Right forelimb (tissue), 1 donor: ENCODE measurements at regions not wholly inside any gene's neighbourhood (a gene's known extent, or its start where the extent isn't known, plus 50 kb on each side); places are given as distances from the start of the nearest gene placed in this dataset.
"Not testable (repeated sequence)": the region's sequence is repeated elsewhere in the genome, so short reads cannot be mapped to it uniquely, and the experiment has no call there.

Source experiments
- DNase-seq: peaks from one replicate; pipeline ENCODE4 v3.0.0-alpha.2; 2018

DNA sequence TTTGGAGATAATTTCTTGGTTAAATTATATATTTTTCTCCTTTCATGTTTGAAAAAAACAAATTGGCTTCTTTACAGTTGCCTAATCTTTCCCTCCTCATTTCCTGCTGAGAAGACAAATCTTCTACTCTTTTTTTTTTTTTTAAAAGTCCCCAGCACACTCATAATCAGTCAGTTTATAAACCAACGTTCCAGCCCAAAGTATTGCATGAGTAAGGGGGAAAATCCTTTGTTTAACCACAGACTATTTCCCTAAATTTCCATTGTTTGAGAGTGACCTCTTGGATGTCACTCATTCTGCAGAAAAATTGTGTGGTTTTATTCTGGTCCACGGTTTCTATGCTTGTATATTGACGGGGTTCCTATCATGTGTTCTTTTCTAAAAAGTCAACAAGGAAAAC is 55.1 kb upstream of the TLR4 start:
- no peak for DNase-seq

DNA sequence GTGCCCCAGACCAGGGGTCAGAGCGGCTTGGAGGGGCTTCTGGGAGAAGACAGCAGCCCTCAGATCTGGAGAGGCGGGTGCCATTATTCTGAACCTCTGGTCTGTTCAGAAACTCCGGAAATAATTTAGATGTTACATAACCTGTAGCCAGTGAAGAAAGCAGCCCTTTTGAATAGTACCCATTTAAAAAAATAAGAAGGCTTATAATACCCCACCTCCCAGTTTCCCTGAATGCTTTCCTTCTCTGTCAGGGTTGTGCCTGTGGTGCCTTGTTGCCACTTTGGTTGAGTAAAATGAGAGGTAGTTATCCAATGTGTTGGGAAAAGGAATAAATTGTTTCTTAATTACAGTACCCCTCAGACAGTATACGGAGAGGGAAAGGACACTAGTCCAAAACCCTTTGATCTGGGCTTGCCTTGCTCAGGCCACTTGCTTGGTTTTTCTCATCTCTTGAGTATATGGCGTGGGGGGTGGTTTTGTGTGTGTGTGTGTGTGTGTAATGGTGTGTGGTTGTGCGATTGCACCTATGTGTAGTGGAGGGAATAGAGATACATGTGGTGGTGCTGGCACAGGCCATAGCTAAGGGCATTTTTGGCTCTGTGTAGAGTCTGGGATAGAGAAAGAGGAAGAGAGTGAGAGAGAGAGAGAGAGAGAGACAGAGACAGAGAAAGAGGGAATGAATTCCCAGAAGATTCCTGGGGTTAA is 59.1 kb upstream of the TLR4 start:
- DNase-seq, result no peak

DNA sequence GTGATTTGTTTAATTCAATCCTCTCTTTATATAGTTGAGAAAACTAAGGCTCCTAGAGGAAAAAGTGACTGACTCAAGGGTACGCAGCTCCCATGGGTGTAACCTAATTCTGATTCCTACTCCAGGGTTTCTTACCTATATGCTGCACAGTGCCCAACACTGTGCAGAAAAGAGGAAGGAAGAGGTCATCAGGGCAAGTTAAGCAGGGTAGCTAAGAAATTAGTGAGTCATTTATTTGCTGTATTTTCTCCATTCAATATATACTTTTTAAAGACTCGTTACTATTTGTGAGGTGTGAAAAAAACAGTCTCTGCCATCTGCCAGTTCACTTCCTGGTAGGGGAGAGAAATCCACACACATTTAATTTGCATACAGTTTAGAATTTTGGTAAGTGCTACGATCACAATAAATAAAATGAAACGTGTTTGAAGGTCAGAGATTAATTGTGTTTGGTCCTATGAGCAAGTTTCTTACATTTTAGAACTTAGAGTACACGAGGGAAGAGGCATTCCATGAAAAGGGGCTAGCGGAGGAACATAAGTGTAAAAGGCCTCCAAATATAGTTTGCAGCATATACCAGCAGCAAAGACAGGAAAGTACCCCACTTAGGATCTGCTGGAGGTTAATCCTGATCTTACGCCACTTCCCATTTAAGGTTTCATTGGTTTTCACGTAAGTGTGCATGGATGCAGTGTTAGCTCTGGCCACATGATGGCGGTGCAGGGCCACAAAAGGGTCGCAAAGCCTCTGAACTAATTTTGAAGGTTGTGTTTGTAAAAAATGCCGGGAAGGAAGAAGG is 59.9 kb upstream of the TLR4 start:
- DNase-seq, result peak; percentile 85

DNA sequence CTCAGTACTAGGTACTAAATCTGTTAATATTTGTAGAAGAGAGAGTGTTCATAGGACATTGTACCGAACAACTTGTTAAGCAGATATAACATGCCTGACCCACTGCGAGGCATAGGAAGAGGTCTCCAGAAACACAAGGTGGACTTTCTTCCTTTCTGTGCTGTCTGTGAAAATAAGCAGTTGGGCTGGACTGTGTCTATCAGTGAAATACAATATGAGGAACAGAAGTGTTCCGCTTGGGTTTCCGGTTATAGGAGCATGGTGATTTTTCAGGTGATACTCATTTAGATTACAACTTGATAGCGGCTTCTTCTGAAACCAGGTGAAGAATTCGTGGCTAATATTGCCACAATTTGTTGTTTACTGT is 60.9 kb upstream of the TLR4 start:
- no peak for DNase-seq

DNA sequence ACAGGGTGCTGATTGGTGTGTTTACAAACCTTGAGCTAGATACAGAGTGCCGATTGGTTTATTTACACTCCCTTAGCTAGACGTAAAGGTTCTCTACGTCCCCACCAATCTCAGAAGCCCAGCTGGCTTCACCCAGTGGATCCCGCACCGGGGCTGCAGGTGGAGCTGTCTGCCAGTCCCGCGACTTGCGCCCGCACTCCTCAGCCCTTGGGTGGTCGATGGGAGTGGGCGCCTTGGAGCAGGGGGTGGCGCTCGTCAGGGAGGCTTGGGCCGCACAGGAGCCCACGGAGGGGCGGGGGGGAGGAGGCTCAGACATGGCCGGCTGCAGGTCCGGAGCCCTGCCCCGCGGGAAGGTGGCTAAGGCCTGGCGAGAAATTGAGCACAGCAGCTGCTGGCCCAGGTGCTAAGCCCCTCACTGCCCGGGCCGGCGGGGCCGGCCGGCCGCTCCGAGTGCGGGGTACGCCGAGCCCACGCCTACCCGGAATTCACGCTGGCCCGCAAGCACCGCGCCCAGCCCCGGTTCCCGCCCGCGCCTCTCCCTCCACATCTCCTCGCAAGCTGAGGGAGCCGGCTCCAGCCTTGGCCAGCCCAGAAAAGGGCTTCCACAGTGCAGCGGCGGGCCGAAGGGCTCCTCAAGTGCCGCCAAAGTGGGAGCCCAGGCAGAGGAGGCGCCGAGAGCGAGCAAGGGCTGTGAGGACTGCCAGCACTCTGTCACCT is 61.5 kb upstream of the TLR4 start:
- DNase-seq, result not testable (repeated sequence)

DNA sequence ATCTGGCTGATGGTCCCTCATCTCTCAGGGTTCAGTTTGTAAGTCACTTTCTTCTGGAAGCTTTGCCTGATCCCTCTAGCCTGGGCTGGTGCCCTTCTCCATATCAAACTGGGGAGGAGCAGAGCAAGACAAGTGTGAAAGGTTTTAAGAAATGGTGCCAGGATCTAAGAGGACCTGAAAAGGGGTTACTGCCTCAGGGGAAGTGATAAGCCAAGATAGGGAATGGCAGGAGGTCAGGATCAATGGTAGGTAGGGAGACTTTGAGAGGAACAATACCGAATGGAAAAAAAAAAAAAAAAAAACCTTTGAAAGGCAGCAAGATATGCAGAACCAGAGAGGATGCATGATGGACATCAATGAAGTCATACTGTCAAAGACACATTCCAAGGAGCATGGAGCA is 67.5 kb upstream of the TLR4 start:
- DNase-seq, result no peak

DNA sequence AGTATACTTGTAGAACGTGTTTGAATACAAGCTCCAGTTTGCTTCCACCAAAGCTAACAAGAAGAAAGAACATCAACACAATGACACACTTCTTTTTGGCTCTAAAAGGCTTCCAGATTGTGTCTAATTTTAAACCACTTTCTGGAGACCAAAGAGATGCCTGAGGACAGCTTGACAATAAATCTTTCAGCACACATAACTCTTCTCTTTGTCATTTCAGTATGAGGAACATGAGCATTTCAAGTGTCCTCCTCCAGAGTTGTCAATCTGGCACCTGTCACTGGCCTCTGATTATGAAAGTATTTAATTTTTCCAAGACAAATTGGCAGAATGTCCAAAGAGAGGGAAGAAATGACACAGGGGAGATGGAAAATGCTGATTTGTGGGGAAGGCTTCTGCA is 79.0 kb upstream of the TLR4 start:
- DNase-seq, result no peak

DNA sequence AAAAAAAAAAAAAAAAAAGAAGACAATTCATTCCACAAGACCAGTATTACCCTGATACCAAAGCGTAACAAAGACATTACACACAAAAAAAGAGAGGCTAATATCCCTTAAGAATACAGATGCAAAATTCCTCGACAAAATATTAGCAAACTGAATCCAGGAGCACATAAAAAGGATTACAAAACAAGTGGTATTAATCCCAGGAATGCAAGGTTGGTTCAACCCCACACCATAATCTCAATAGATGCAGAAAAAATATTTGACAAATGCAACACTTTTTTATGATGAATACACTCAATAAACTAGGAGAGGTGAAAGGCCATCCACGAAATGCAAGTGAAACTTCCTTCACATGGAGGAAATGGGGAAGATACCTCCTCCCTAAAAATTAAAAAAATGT is 80.1 kb upstream of the TLR4 start:
- DNase-seq, result no peak

DNA sequence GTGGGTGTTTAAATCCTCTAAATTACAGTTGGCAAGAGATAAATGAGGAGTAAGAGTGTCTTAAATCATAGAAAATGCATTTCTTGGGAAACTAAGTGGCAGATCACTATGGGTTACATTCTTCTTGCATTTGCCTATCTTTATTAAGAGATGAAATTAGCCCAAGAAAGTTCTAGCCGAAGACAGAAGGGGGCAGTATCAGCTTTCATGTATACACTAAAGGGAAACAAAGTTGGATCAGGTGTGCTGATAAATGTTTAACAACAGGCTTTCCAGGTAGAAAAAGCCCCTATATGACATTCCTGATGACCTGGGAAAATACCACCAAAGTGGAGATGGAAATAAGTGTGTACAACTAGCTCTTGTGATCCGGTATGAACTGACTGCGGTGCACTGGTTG is 81.9 kb upstream of the TLR4 start:
- no peak for DNase-seq

DNA sequence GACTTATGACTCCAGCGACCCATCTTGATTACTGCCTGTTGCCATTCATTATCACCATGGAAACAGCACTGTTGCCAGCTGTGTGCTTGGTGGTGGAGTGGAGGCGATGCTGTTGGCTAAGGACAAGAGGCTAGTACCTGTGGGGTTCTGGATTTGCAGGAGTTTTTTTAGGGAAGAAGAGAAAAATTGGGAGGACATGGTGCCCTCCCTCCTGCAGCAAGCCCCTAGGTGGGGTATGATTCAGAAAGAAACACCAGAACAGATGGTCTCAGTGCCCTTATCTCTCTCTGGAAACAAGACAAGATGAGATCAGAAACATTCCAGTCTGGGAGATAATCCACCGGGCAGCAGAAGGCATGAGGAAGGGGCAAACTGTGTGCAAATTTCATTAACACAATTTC is 87.8 kb upstream of the TLR4 start:
- no peak for DNase-seq

DNA sequence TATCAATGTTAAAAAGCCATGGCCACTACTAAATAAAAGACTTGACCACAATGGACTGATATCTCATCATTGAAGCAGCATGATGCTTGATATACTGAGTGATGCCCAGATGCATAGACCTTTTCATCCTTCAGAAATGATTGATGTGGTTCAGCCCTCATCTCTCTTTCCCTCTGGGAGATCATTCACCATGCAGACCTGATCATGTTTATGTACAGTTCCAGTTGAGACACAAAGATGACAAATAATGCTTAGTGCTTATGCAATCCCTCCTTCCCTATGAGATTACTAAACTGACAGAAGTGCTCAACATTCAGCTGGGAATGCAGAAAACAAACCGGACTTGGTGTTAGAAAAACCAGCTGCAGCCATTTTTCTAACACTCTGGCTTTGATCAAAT is 91.9 kb upstream of the TLR4 start:
- DNase-seq, result no peak

DNA sequence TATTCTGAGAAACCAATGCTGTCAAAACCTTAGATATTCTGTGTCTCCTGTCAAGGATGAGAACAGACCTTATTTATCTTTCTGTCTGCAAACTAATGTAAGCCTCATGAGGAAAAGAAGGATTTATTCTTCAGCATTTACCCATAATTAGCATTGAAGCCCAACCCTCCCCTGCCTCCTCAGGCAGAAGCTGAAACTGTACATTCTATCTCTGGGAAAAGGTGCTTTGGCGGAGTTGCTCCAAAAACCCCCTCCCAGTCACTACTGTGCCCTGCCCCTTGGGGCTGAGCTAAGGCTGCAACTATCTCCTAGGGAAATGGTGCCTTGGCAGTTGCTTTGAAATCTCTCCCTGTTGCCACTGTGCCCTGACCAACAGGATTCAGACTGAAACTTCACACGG is 106.2 kb upstream of the TLR4 start:
- DNase-seq, result no peak

DNA sequence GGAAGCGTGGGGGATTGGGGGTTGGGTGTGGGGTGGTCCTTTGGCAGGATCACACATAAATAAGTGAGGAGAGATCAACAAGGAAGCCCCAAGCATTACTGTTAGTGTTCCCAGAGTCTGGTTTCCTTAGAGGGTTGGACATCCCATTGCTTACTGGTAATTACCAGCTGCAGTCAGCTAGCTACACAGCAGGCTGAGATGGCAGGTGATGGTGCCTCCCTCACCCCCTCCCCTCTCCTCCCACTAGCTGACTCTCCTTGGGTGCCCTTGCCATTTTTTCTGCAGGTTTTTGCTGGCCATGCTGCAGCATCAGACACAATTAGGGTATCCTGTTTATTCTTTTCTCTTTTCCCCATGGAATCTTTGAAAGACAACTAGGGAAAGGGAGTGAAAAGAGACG is 107.5 kb upstream of the TLR4 start:
- no peak for DNase-seq

DNA sequence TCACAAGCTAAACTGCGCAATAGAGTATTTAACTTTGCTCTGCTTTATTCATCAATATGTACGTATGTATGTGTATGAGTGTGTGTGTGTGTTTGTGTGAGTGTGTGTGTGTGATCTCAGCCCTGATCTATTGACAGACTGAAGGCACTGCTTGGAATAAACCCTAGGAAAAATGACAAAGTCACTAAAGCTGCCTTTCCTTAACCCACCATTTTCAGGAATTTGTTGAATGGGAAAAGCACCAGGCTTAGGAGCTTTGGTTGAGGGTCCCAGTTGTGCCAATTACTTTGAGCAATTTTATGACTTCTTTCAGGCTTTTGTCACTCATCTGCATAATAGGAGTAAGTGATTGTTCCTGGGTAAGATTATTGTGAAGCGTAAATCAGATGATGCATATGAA is 108.6 kb upstream of the TLR4 start:
- DNase-seq, result no peak

DNA sequence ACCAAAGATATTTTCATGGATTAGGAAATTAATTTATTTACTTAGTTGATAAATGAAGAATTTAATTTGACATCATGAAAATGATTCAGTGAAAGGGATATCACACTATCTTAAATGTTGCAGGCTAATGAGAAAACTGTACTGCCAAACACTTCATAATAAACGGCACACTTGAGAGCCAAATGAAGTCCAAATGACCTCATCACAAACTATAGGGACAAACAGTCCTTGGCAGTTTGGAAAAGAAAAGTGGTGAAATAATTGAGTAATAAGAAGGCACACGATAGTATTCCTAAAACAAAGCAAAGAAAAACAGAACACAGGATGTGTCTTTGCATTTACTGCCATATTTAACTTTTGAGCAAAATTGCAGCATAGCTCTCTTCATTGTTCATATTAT is 116.9 kb upstream of the TLR4 start:
- no peak for DNase-seq

DNA sequence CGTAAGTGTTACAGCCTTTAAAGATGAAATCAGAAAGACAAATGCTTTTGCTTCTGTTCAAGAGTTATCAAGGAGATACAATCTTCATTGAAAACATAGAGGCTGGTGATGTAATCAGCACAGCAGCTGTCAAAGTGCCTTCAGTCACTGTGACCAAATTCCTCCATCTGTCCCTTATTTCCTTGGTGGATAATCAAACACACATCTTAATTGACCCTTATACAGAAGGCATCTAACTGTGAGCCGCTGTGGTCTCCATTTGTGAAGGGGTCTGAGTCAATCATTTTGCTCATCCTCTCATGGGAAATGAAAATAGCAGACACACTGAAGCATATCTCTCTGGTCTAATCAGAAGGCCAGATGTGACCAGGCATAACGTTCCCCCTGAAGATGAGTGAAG is 130.1 kb upstream of the TLR4 start:
- no peak for DNase-seq

DNA sequence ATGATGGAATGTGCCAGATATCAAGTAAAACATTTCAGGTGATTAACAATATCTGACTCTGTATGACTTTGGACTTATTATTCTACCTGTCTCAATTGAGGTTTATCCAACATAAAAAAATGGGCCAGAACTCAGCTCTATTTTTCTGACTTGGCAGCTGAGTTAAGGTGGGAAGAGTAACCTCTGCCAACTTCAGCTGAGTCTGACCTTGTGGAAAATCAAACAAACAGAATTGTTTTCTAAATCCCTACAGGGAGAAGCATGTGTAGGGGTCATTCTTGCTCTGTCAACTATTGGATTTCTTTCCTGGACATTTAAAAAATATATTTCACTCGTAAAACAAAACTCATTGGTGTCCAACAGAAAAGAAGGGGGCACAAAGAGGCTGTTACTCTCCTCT is 139.4 kb upstream of the TLR4 start:
- DNase-seq, result no peak

DNA sequence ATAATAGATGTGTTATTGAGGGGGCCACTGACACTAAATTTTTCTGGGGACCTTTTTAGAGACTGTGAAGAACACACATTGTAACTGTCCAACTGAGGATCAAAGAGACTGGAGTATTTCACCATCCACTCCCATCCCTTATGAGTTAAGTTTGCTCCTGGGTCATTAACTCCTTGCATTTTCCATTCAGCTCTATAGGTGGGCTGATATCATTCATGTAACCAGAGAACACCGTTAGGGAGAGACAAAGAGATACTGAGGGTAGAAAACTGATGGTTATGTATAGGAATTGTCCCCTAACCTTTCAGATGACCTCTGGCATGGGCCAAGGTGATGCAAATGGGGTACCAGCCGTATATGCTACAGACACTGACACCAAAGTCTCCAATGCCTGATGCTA is 142.4 kb upstream of the TLR4 start:
- DNase-seq, result no peak

DNA sequence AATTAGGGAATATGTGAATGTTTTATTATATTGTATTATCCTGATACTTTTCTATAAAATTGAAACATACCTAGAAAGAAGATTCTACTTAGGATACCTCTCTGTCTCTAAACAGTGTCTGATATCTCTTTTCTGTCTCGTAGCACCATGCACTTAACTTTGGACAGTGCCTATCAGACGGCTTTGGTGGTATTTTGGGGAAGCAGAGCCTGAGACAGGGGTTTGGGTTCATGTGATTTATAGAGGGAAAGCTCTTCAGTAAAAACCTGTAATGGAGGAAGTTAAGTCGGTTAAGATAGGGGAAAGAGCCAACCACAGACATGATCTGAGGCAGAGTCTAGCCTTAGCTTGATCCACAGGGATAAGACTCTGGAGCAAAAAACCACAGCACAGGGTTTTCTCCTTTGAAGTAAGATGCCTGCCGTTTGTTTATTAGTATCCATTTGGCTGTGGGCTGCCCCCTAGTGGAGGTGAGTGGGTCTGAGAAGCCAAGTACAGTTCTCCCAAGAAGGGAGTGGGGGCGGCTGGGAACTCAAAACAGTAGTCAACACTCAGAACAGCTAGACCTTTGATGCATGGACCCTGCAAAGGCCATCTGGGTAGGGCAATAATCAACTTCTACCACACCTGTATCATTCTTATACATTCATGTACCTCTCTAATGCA is 141.2 kb upstream of the ASTN2 start:
- no peak for DNase-seq

DNA sequence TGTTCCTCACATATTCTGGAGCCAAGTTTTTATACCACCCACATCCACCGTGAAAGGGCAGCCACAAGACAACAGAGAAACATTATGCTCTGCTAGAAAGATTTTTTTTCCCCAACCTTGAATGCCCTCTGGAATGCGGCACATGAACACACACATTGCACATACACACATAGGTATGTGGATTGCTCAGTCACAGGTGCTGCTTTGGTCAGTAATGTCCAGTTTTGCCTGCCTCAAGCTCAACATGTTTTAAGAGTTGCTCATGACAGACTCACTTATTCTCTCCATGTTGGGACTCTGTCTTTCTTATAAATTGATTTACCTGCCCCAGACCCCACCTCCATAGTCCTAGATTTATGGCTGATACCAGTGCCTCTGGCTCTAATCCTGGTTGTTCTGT is 138.0 kb upstream of the ASTN2 start:
- DNase-seq, result no peak

DNA sequence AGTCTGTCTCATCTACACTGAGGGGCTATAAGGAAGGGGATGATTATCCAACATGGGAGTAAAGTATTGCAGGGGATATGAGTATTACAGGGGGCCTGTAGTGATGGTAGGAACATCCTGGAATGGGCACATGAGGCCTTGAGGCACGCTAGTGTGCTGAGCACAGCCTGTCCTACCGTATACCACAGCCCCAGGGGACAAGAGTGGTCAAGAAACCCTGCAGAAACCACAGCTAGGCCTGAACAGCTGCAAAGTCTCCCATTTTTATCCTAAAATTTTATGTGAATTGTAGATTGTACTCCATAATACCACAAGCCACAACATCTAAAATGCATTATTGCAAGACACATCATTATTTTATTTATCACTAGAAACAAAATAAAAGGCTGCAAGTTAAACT is 136.3 kb upstream of the ASTN2 start:
- DNase-seq, result no peak

DNA sequence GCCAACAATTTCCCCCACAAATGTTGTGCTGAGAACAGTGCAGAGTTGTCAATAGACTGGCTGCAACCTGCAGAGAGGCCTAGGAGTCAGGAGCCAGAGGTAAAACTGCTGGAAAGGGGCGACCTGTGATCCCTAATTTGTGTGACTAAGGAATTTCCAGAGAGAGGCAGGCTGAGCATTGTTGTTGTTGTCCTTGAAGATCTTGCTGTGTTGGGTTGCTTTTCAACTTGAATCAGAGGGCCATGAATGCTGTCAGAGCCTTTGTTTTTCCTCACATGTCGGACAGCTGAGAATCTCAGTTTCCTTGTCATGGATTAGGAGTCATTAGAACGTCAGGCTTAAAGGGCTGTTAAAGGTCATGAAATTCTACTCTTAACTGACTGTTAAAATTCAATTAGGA is 134.6 kb upstream of the ASTN2 start:
- no peak for DNase-seq

DNA sequence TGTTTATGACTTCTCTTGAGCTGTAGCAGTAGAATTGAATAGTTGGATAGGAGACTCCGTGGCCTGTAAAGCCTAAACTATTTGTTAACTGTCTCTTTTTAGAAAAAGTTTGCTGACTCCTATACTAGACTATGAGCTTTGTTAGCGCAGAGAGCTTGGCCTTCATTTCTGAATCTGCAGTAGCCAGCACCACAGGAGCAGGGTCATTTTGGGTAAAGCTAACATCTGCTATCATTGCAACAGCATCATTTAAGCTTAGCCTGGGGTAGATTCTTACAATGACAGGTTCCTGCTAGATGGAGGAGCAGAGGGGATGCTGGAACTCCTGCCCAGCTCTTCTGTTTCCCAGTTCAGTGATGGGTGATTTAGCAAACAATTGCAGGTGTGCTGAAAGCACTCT is 133.7 kb upstream of the ASTN2 start:
- DNase-seq, result no peak

DNA sequence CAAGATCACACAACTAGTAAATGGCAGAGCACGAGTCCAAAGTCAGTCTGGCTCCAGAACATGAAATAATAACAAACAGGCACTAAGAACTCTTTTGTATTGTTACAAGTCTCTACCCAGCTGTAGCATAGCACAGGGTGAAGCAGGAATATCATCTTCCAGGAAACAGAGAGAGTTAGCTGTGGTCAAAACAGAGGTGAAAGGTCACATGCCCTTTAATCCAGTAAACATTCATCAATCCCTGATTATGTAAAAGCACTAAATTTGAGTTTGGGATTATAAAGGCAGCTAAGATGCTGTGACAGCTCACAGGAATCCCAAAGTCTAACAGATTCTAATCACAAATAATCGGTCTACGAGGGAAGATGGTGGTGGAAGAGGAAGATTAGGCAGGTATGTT is 133.0 kb upstream of the ASTN2 start:
- no peak for DNase-seq
